ENCODE measurements at regions not wholly inside any gene's neighbourhood (a gene's known extent, or its start where the extent isn't known, plus 50 kb on each side); places are given as distances from the start of the nearest gene placed in this dataset.
A peak's percentile ranks its signal among the peaks of the same experiment; 100 is the strongest.

- no peak for DNase-seq
Observed at GRCh38 chr16:50909831-50910735, 168.2 kb downstream of the CYLD start.

DNA sequence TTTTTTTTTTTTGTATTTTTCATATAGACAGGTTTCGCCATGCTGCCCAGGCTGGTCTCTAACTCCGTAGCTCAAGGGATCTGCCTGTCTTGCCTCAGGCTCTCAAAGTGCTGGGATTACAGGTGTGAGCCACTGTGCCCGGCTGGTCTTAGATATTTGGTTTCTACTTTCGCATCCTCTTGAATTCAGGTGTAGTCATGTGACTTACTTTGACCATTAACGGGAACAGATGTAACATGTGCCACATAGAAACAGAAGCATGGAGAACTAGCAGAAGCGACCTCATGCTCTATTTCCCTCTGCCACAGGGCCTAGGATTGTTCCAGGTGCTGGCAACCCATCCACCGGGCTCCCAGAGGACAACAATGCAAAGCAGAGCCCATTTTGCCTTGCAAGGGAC lies 166.6 kb downstream of the CYLD start:
- DNase-seq, result no peak

GRCh38 chr16:50906454-50906853 lies 164.6 kb downstream of the CYLD start:
- no peak for DNase-seq

- no peak for DNase-seq
Observed at GRCh38 chr16:50902457-50902856, 160.6 kb downstream of the CYLD start.

GRCh38 chr16:50901062-50901461 lies 159.2 kb downstream of the CYLD start:
- no peak for DNase-seq

GRCh38 chr16:50900391-50900942 lies 158.6 kb downstream of the CYLD start:
- no peak for DNase-seq

DNA sequence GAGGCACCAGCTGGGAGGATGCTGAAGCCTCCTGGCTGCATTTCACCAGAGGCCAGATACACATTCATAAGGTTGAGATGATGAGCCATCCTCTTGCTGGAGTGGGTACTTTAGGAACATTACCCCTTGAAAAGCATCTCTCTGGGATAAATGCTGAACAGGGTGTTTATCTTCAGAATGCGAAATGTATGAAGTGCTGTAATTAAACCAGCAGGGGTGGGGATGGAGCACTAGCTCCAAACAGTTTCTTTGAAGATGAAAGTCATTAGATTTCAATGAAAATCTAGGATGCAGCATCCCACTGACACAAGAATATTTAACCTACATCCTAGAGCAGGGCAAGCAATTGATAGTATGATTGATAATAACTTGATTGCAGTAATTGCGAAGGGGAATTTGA lies 158.1 kb downstream of the CYLD start:
- no peak for DNase-seq

DNA sequence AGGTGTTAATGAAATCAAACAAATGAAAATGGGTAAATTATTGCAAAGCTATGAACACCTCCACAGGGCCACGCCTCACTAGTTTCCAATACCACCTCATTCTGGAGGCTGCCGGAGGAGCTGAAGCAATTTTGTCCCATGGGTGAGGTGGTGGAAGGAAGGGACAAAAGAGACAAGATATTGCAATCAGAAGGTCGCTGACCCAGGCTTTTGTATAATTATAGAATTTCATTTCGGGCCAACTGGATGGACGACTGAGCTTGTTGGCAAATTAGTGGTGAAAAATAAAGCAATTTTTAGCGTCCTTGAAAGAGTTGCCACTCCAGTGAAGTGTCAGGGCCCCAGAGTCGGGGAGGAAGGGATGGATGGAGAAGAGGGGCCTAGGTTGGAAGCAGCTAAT lies 147.9 kb downstream of the CYLD start:
- DNase-seq, result no peak

GRCh38 chr16:50889276-50889675 lies 147.4 kb downstream of the CYLD start:
- DNase-seq, result no peak

DNA sequence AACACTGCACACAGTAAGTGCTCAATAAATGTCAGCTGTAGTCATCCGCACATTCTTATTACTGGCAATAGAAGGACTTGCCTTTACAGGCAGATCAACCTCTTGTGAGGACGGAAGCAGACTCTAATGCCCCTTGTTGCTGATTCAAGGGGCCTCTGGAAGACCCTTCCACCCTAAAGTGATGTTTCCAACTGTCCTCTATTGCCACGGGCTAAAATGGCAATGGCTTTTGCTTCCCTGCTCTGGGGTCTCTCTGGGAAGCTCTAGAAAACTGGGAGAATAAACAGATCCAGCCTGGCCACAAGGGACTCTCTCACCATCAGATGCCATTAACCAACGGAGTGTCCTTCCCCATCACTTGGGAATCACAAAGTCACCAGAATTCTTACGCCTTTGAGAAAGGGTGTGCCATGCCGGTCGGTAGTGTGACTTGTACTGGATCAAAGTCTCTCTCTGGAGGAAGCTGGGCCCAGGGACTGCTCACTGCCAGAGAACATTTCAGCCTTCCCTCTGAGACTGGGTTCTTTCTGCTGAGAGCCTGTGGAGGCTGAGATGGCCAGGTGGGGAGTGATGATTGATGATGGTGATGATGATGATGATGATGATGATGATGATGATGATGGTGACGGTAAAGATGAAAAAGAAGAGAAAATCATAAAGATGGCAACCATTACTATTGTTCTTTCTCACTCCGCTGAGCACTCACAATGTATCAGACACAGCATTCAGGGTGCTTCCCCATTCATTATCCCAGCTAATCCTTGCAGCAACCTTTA lies 146.8 kb downstream of the CYLD start:
- no peak for DNase-seq

DNA sequence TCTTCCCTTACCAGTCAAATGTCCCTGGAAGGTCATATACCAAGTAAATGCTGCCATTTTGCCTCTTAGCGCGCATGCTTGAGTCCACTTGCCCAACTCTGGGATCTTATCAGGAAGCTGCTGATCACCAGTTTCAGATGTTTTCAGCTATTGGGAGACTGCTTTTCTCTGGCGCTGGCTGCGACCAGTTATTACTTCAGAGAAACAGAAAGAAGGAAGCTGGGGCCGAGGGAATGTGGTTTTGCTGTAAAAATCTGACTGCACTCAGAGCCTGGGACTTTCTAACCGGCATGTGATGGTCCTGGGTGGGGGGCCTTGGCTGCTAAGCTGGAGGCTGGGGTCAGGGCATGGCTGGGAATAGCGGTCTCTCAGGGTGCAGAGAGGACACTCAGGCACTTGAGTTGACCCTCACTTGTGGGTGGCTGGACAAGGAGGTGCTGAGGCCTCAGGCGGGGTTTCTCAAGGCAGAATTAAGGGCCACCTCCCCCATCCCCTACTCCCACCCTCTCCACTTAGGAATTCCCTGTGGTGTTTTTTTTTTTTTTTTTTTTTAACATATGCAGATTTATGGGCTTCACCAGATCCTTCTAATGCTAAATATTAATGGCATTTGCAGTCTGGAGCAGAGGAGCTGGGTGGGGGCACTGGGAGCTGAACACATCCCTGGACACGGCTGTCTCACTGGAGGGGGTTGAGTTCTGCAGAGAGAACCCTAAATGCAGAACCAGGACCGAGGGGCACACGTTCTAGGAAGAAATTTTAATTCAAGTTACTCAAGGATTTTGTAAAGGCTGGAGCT lies 145.8 kb downstream of the CYLD start:
- DNase-seq, result no peak

DNA sequence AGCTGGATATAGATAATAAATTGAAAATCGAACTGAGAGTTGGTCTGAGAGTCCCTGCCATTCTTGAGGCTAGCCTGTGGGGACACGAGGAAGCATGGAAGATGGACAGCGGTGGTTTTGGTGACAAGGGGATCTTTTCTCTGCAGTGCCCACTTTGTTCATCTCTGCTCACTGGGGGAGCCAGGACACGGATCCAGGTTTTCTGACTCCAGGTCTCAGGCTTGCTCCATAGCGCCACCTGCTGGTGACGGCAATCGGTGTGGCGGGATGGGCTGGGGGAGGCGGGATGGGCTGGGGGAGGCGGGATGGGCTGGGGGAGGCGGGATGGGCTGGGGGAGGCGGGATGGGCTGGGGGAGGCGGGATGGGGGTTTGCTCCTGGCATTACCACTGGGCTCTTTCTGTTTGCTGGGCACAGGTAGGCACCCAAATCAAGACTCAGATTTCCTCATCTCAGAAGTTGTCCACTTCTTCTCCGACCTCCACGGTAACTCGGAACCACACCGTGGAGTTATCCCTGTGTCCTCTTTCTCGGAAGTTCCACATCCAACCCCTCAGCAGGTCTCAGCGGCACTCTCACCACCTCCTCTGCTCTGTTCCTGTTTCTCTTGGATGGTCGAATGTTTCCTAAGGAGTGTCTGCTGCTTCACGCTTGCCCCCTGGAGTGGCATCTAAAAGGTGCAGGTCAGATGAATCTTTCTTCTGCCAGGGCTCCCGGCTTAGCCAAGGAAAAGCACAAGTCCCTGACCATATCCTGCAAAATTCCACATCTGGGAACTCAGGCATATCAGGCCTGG lies 142.4 kb downstream of the CYLD start:
- DNase-seq, result peak; percentile 26

DNA sequence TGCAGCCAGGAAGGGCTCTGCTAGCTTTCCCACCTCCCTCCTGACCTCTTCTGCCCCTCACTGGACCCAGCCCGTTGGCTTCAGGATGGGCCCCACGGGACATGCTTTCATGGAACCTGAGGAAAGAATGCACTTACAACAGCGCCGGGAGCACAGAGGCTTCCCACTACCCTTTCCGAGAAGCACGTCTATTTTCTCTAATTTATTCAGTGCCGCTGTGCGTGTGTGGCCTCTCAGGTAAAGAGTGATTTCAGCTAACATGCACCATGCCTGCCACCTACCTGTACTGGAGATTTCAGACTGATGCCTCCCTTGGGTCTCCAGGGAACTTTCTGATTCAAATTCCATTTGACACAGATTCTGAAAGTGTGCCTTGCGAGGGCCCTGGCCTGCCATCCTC lies 140.1 kb downstream of the CYLD start:
- DNase-seq, result no peak

- DNase-seq, result no peak
Observed at GRCh38 chr16:50881331-50881830, 139.5 kb downstream of the CYLD start.

DNA sequence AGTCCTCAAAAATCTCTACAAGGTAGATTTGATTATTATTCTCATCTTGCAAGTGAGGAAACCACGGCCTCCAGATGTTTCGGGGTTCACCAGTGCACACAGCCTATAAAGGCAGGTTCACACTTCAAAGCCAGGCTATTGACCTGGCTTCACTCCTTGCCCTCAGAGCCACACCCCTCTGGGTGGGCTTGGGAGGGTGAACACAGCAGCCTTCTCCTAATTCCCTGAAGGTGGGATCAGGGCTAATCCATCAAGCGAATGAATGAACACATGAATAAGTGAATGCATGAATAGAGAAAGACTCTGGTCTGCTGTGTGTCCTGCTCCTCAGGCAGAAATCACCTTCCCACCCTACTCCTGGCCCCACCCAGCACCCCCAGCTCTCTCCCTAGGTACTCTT lies 139.0 kb downstream of the CYLD start:
- no peak for DNase-seq

DNA sequence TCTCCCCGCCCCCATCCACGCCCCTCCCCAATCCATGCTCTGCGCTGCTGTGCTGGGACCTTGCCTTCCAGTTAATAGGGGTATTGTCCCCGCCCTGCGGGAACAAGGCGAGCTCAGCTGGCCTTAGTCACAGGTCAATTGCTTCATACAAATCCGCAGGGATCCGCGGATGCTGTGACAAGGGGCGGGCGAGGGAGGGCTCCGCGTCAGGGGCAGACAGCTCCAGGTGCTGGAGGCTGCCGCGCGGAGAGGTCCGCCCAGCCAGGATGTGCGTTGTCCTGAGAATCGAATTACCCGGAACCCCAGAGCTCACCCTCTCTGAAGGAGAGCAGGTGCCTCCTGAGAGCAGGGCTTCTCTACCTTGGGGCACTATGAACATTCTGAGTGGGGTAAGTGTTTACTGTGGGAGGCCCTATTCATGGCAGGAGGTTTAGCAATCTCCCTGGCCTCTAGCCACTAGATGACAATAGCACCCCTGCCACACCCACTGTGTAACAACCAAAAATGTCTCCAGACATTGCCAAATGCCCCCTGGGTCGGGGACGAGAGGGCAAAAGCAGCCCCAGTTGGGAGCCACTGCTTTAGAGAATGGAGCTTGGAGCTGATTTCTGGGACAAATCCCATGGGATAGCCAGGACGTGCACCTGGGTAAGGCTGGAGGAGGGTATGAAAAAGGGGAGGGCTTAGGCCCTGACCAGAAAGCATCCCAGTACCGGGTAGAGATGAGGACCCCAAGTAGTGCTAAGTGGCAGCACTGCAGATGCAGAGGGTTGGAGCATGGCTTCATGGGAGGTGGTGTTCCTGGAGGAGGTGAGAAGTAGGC lies 138.2 kb downstream of the CYLD start:
- no peak for DNase-seq

- DNase-seq, result no peak
Observed at GRCh38 chr16:50878966-50879615, 137.2 kb downstream of the CYLD start.

DNA sequence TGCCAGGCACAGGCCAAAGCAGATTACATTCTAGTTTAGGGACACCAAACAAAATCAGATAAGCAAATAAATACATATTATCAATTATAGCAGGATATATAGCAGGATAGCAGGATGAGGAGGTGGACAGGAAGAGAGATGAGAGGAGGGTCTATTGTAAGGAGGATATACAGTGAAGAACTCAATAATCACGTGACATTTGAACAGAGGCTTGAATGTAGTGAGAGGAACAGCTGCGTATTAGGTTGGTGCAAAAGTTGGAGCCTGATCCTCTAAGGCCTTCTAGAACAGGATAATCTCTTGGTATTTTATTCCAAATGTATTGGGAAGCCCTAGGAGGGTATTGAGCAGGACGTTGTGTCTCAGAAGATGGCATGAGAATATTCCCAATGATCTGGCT lies 136.7 kb downstream of the CYLD start:
- no peak for DNase-seq

GRCh38 chr16:50876263-50876662 lies 134.4 kb downstream of the CYLD start:
- DNase-seq, result no peak

DNA sequence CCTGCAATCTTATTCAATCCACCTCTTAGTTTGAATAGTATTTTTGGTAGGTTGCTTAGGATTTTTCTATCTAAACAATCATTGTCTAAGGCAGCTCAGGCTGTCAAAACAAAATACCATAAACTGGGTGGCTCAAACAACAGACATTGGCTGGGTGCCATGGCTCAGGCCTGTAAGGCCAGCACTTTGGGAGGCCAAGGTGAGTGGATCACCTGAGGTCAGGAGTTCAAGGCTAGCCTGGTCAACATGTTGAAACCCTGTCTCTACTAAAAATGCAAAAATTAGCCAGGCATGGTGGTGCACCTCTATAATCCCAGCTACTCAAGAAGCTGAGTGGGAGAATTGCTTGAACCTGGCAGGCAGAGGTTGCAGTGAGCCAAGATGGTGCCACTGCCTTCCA lies 126.7 kb downstream of the CYLD start:
- DNase-seq, result no peak
